Neutrophil (primary cell): ENCODE measurements at regions not wholly inside any gene's neighbourhood (a gene's known extent, or its start where the extent isn't known, plus 50 kb on each side); places are given as distances from the start of the nearest gene placed in this dataset.

Experiments used
- H3K27ac ChIP-seq: fragments of 200-600 bp; sonication (generic); 2 replicates; pipeline ENCODE4 v1.5.1; 2016; ENCODE audit warnings: mild to moderate bottlenecking, moderate library complexity
- H3K27me3 ChIP-seq: fragments of 200-600 bp; sonication (generic); 2 replicates; pipeline ENCODE4 v1.6.0; 2016; ENCODE audit warnings: mild to moderate bottlenecking
- H3K36me3 ChIP-seq: fragments of 200-600 bp; sonication (generic); 2 replicates; pipeline ENCODE4 v1.5.1; 2017
- H3K4me1 ChIP-seq, 2 experiments: fragments of 200-600 bp in 1 of 2; sonication (generic) in 1 of 2; 1 replicate in 1 of 2; 2 replicates in 1 of 2; pipeline versions ENCODE4 v1.5.1 to v1.6.1; 2013 to 2016; ENCODE audit warnings: low read depth in 1 of 2, low read length in 1 of 2, mild to moderate bottlenecking in 1 of 2, moderate library complexity in 1 of 2; ENCODE audit not compliant: control insufficient read depth in 1 of 2, insufficient read depth in 1 of 2
- H3K4me3 ChIP-seq, 2 experiments: fragments of 200-600 bp in 1 of 2; sonication (generic) in 1 of 2; 1 replicate in 1 of 2; 2 replicates in 1 of 2; pipeline ENCODE4 v1.5.1; 2013 to 2016; ENCODE audit warnings: low read depth in 1 of 2, low read length in 1 of 2, mild to moderate bottlenecking in 1 of 2, moderate library complexity in 1 of 2
- H3K9me3 ChIP-seq: fragments of 200-600 bp; sonication (generic); 2 replicates; pipeline ENCODE4 v1.5.1; 2016
- CTCF ChIP-seq: fragments of 200-600 bp; sonication (generic); IDR thresholded peaks from 2 replicates; pipeline ENCODE4 v1.5.1; 2016; ENCODE audit warnings: antibody characterized with exemption

- H3K36me3 ChIP-seq: no peaks in the 10 kb centered on the region
- H3K27ac ChIP-seq: no peak overlapping the region
- H3K4me3 ChIP-seq: no peak overlapping the region
- H3K27me3 ChIP-seq: no peaks in the 10 kb centered on the region
- no peaks in the 10 kb centered on the region for H3K4me1 ChIP-seq
- no peak for TF ChIP-seq CTCF
- H3K9me3 ChIP-seq: no peaks in the 10 kb centered on the region
Measured at GRCh38 chr5:2278825-2279456, 396.2 kb upstream of the IRX4 start.

- Histone ChIP-seq H3K4me1 (no peaks in the 10 kb centered on the region), H3K9me3 (no peaks in the 10 kb centered on the region), H3K36me3 (no peaks in the 10 kb centered on the region), H3K27me3 (no peaks in the 10 kb centered on the region), H3K27ac (no peak overlapping the region), H3K4me3 (no peak overlapping the region)
- no peak for TF ChIP-seq CTCF
Measured at GRCh38 chr5:2277886-2278285, 395.2 kb upstream of the IRX4 start.

GRCh38 chr5:2276101-2276500 is 393.4 kb upstream of the IRX4 start:
- H3K9me3 ChIP-seq: no peaks in the 10 kb centered on the region
- H3K36me3 ChIP-seq: no peaks in the 10 kb centered on the region
- no peak for TF ChIP-seq CTCF
- H3K27me3 ChIP-seq: no peaks in the 10 kb centered on the region
- H3K4me1 ChIP-seq: no peaks in the 10 kb centered on the region
- no peak overlapping the region for H3K27ac ChIP-seq
- H3K4me3 ChIP-seq: no peak overlapping the region

GRCh38 chr5:2272755-2273154 is 390.0 kb upstream of the IRX4 start:
- Histone ChIP-seq H3K27me3 (no peaks in the 10 kb centered on the region), H3K4me3 (no peak overlapping the region), H3K27ac (no peak overlapping the region), H3K4me1 (no peaks in the 10 kb centered on the region), H3K36me3 (no peaks in the 10 kb centered on the region), H3K9me3 (no peaks in the 10 kb centered on the region)
- TF ChIP-seq CTCF: no peak

GRCh38 chr5:2272039-2272438 is 389.3 kb upstream of the IRX4 start:
- H3K27ac ChIP-seq: no peak overlapping the region
- no peaks in the 10 kb centered on the region for H3K4me1 ChIP-seq
- no peak overlapping the region for H3K4me3 ChIP-seq
- no peaks in the 10 kb centered on the region for H3K27me3 ChIP-seq
- no peaks in the 10 kb centered on the region for H3K9me3 ChIP-seq
- TF ChIP-seq CTCF: no peak
- no peaks in the 10 kb centered on the region for H3K36me3 ChIP-seq

- Histone ChIP-seq H3K27ac (no peak overlapping the region), H3K27me3 (no peaks in the 10 kb centered on the region), H3K9me3 (no peaks in the 10 kb centered on the region), H3K36me3 (no peaks in the 10 kb centered on the region), H3K4me1 (no peaks in the 10 kb centered on the region), H3K4me3 (no peak overlapping the region)
- no peak for TF ChIP-seq CTCF
Measured at GRCh38 chr5:2271316-2271715, 388.6 kb upstream of the IRX4 start.
